ENCODE measurements at regions not wholly inside any gene's neighbourhood (a gene's known extent, or its start where the extent isn't known, plus 50 kb on each side); places are given as distances from the start of the nearest gene placed in this dataset.

- Histone ChIP-seq H3K27ac (ENCODE audit: insufficient read depth, low read length) (no peak overlapping the region), H4K8ac (ENCODE audit: low read depth in 2 of 2, low read length in 2 of 2) (no peak overlapping the region), H4K20me1 (ENCODE audit: insufficient read depth, low read length) (no peaks in the 10 kb centered on the region), H3K79me1 (ENCODE audit: low read depth in 1 of 2, low read length in 2 of 2) (no peaks in the 10 kb centered on the region), H2BK15ac (ENCODE audit: low read depth, low read length) (no peak overlapping the region), H2AK5ac (ENCODE audit: low read depth, low read length) (no peak overlapping the region), H2AK9ac (replicated peaks; ENCODE audit: low read depth, low read length, poor library complexity) (no peak overlapping the region), H2BK120ac (ENCODE audit: low read depth, low read length) (no peak overlapping the region), H3K4ac (ENCODE audit: low read depth, low read length) (no peak overlapping the region), H3K9me1 (ENCODE audit: insufficient read depth, low read length) (no peaks in the 10 kb centered on the region), H3K56ac (ENCODE audit: extremely low read depth, insufficient read depth, low read length) (no peak overlapping the region), H3K4me1 (ENCODE audit: control insufficient read depth, insufficient read depth, low read length) (no peaks in the 10 kb centered on the region), H3K4me2 (ENCODE audit: low read depth, low read length) (no peak overlapping the region), H2BK5ac (ENCODE audit: low read depth, low read length, poor library complexity, severe bottlenecking) (no peak overlapping the region), H3K9ac (ENCODE audit: low read depth, low read length) (no peak overlapping the region), H3K14ac (replicated peaks; ENCODE audit: low read depth, low read length) (no peak overlapping the region), H2AFZ (replicated peaks; ENCODE audit: low read length, poor library complexity) (no peak overlapping the region), H4K91ac (ENCODE audit: insufficient read depth, low read depth, low read length) (no peak overlapping the region), H3K4me3 (ENCODE audit: insufficient read depth, low read depth, low read length) (no peak overlapping the region), H3K36me3 (ENCODE audit: control insufficient read depth, insufficient read depth, low read length) (no peaks in the 10 kb centered on the region), H2BK20ac (ENCODE audit: low read depth, low read length) (no peak overlapping the region), H3K23ac (ENCODE audit: low read depth, low read length) (no peak overlapping the region), H3K9me3 (ENCODE audit: control insufficient read depth, insufficient read depth, low read length) (no peaks in the 10 kb centered on the region), H3K18ac (ENCODE audit: low read depth, low read length) (no peak overlapping the region), H3K27me3 (ENCODE audit: control insufficient read depth, insufficient read depth, low read length) (no peaks in the 10 kb centered on the region), H4K5ac (ENCODE audit: low read depth, low read length) (no peak overlapping the region)
- ChIA-PET POLR2A (ENCODE audit: unreplicated experiment) (no interaction called here), CTCF (no interaction called here)
- in situ Hi-C loops (cut with MboI; ENCODE audit: low sequenced_read_pairs), result no loop called here
- no peak for TF ChIP-seq NFE2L2 (IDR thresholded peaks at IDR 0.05; ENCODE audit: low read depth, low read length)
- no peak for DNase-seq
- ATAC-seq (ENCODE audit: low read depth), result no peak
- intact Hi-C loops (cut with micrococcal nuclease), result no loop called here
- dilution Hi-C loops (cut with HindIII; ENCODE audit: low sequenced_read_pairs, unreplicated experiment), result no loop called here
- BruUV-seq (replicated peaks), result no TSS peak
These were observed 452.7 kb upstream of the HS3ST1 start for GRCh38 chr4:11881364-11881763.
